ENCODE measurements at regions not wholly inside any gene's neighbourhood (a gene's known extent, or its start where the extent isn't known, plus 50 kb on each side); places are given as distances from the start of the nearest gene placed in this dataset.

DNA sequence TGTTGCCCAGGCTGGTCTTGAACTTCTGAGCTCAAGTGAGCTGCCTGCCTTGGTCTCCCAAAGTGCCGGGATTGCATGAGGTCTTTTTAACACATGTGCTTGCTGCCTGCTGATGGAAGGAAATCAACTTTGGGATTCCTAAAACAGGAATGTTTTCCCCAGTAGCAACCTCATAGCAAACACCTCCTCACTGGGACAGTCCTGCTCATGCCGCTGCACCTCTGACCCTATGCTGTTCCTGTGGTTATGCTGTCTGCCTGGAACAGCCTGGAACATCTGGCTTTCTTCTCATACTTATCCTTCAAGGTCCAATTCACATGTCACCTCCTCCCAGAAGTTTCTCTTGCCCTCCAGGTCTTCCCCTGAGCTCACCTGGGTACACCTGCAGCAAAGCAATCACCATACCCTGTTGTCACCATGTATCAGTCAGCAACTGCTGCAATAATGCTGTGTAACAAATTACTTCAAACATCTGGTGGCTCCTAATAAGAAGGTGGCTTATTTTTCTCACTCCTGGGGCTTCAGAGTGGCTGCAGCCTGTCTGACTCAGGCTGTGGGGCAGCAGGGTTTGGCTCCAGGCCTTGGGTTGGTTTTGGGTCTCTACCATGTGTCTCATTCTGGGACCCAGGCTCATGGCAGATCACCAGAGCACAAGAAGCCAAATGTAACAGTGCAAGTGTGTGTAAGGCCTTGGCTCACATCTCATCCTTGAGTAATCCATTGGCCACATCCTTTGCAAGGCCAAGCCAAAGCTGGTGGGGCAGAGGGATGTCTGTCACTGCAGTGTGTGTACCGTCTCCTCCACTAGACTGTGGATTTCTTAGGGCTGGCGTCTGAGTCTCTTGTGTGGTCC lies 59.4 kb upstream of the SORCS2 start:
- no peak for TF ChIP-seq POLR2A (IDR thresholded peaks at IDR 0.05)
- TF ChIP-seq, protein P1, sequence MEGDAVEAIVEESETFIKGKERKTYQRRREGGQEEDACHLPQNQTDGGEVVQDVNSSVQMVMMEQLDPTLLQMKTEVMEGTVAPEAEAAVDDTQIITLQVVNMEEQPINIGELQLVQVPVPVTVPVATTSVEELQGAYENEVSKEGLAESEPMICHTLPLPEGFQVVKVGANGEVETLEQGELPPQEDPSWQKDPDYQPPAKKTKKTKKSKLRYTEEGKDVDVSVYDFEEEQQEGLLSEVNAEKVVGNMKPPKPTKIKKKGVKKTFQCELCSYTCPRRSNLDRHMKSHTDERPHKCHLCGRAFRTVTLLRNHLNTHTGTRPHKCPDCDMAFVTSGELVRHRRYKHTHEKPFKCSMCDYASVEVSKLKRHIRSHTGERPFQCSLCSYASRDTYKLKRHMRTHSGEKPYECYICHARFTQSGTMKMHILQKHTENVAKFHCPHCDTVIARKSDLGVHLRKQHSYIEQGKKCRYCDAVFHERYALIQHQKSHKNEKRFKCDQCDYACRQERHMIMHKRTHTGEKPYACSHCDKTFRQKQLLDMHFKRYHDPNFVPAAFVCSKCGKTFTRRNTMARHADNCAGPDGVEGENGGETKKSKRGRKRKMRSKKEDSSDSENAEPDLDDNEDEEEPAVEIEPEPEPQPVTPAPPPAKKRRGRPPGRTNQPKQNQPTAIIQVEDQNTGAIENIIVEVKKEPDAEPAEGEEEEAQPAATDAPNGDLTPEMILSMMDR (IDR thresholded peaks at IDR 0.05) = no peak

Data from testis (tissue), 2 donors.